Eye (tissue), 1 donor: ENCODE measurements at regions not wholly inside any gene's neighbourhood (a gene's known extent, or its start where the extent isn't known, plus 50 kb on each side); places are given as distances from the start of the nearest gene placed in this dataset.
"Not testable (repeated sequence)": the region's sequence is repeated elsewhere in the genome, so short reads cannot be mapped to it uniquely, and the experiment has no call there.

Experiments
- DNase-seq: peaks from one replicate; pipeline ENCODE4 v3.0.0-alpha.2; 2015

DNA sequence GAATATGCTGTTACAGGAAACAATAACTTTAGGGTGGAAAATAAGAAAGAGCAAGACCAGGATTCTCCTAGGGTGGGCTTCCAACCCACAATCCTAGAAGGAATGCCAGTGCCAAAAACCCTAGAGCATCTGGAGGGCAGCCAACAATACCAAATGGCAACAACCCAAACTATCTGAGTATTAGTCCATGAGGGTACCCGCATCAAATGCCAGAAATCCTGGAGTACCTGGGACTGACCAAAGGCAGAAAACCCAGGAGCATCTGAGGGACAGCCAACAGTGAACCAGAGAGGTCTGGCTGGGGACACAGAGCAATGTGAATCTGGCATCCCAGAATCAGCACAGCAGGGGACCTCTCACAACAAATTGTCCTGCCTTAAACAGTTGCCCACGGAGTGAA, 126.3 kb downstream of the SCG2 start:
- no peak for DNase-seq

DNA sequence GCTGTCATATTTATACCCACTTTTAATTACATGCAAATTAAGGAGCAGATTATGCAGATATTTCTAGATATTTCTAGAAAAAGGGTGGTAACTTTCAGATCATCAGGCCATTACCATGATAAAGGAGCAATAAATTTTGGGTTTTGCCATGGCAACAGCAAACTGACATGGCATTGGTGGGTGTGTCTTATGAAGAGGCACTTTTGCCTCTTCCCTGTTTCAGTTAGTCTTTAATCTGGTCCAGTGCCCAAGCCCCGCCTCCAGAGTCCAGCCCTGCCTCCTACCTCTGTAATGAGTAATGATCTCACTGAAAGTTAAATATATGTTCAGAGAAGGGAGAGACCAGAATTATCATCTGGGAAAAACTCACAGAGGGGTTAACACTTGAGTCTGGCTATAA, 124.8 kb downstream of the SCG2 start:
- no peak for DNase-seq

DNA sequence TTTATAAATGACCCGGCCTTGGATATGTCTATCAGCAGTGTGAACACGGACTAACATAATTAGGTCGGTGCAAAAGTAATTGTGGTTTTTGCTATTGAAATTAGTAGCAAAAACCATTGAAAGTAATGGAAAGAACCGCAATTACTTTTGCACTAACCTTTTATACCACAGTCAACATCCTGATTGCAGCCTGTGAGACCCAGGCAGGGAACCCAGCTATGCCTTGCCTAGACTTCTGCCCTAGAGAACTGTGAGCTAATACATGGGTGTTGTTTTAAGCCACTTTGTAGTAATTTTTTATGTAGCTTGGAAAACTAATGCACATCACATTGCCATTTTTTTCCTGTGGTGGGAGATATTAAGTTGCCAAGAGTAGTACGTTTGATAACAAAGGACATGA, 120.7 kb downstream of the SCG2 start:
- DNase-seq, result no peak

DNA sequence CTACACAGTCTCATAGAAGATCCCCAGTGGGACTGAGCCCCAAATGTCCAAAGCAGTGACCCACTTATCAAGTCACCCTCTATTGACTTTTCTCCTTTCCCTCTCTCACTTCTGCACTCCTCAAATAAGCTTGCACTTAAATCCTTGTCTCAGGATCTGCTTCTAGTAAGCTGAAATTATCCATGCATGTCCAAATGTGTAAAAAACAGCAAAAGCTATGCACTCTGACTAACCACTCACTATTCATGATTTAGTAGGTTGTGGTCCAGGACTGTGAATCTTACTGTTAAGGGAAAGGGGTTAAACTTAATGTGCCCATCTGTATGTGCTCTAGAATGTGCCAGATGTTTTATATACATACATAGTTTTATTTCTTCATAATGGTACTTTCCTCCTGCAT, 115.4 kb downstream of the SCG2 start:
- DNase-seq, result no peak

DNA sequence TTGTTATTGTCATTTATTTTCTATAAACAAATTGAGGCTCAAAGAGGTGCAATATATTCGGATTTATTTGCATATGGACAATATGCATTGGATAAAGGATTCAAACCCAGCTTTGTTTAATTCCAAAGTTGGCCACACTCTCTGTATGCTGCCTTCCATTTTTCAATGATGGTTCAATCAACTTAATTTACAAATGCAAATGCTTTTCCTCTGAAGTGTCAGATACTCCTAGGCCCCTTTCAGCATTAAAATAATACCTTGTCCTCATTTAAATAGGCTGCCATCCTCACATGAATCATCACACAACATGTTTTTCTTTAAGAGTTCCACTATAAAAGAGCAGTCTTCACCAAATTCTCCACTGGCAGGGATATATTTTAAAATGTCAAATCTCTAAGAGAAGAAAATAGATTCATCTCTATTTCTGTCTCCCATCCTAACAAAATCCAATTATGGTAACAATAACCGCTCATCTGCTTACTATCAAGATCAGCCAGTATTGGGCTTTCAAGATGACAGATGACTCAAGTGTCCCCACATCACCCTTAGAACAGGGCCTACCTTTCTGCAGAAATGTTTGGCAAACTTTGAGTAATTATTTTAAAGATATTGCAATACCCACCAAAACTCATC, 114.8 kb downstream of the SCG2 start:
- DNase-seq, result no peak

DNA sequence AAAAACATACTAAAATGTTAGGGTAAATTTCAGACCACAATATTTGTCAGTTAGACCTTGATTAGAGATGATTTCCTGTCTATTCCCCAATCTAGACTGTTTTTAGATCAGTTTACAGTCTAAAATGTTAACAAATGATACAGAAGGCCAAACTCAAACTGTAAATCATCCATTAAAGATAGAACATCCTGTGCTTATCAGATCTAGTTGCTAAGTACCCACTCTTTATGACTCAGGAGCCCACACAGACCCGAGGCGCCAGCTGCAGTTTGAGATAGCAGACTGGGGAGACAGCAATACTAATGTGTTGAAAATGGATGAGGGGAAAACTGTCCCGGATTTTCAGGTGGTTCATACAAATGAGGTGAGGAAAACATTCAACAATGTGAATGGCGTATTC, 113.3 kb downstream of the SCG2 start:
- DNase-seq, result no peak

DNA sequence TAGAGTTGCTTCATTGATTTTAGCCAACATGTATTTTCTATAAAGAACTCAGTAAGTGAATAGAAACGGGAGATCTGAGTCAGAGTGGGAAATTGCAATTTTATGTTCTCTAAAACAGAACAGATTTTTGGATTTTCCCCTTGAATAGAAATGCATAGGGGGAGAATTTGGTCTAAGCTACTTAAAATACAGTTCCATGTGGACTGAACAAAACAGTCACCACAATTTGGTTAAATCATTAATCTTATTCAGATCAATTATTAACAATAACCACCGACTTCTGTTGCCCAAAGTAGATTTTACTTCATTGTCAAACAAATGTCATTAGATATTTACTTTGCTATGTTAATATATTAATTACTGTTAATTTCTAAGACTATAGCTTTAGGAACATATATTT, 107.7 kb downstream of the SCG2 start:
- DNase-seq, result no peak

DNA sequence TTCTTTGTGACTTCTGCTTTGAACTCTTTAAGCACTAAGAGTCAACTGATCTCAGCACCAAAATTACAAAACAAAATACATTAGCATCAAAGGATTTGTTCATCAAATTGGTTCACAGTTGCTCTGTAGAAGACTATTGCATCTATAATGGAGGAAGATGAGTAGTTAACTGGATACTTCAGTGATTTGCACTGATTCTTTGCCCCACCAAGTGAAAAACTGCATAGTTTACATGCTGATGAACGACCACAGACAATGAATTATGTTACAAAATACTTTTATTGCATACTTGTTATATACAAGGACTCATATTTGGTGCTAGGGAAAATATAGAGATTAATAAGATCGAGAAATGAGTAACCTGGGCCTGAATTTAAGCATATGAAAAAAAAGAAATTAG, 107.2 kb downstream of the SCG2 start:
- no peak for DNase-seq

DNA sequence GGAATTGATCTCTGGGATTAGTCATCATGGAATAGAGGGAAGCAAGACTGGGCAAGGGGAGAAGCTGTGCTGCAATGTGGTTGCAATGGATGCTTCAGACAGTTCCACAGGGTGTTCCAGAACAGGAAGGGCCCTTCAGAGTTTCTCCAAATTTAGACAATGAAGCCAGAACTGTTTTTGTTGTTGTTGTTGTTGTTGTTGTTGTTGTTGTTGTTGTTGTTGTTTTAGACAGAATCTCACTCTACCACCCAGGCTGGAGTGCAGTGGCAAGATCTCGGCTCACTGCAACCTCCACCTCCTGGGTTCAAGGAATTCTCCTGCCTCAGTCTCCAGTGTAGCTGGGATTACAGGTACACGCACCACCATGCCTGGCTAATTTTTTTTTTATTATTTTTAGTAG, 105.3 kb downstream of the SCG2 start:
- not testable (repeated sequence) for DNase-seq

DNA sequence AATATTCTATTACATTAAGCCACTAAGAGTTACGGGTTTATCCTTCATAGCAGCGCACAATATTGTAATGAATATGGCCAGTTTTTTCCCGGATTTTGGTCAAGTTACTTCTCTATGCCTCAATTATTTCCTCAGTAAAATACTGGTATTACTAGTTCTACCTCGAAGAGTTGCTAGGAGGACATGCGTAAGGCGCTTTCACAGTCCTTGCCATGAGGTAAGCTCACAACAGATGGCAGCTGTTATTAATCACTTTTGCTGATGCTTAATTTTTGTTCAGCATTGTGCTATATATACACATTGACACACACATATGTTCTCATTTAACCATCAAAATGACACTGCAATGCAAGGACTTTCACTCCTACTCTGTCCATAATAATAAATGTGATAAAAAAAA, 101.5 kb downstream of the SCG2 start:
- no peak for DNase-seq

DNA sequence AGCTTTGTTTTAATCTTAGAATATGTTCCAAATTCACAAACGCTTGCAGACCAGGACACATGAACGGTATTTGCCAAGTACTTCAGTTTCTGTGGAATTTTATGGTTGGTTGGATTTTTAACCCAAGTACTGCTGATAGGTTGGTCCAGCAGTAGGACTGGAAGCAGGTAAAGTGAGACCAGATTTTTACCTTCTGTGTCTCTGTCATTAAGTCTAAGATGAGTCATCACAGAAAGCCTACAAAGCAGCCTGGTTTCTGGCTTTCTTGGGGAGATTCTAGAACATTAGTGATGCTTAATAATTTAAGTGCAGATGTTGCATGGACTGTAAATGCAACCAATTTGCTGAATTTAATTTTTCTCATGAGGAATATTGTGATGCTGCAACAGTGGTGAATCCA, 100.5 kb downstream of the SCG2 start:
- DNase-seq, result no peak

DNA sequence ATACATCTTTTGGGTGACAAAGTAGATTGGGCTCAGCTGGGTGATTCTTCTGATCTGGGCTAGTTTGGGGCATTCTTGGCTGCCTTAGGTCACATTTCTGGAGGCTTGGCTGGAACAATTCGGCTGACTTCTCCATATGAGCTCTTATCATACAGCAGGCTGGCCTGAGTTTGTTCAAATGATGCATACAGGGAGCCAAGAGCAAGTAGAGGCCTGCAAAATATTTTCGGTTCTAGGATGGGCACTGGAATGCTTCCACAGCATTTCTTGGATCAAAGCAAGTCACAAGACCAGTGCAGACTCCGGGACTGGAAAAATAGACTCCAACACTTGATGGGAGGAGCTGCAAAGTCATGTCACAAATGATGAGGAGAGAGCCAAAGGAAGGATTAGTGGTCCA, 98.4 kb downstream of the SCG2 start:
- DNase-seq, result no peak

DNA sequence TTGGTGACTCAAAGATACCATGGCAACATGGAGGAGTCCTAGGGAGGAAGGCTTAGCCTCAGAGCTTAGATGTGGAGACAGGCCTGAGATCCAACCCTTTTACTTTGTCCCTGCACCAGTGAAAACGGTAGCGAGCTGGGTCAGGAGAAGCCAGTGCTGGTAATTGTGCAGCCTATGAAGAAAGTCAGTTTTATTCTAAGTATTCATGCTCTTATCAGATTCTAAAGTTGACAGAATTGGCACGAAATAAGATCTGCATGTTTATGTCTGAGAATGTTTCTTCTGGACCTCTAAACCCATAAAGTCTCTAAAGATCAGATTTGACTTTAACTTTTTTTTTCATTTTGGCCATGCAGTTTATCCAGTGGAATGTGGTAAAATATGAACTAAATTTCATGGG, 93.8 kb downstream of the SCG2 start:
- no peak for DNase-seq

DNA sequence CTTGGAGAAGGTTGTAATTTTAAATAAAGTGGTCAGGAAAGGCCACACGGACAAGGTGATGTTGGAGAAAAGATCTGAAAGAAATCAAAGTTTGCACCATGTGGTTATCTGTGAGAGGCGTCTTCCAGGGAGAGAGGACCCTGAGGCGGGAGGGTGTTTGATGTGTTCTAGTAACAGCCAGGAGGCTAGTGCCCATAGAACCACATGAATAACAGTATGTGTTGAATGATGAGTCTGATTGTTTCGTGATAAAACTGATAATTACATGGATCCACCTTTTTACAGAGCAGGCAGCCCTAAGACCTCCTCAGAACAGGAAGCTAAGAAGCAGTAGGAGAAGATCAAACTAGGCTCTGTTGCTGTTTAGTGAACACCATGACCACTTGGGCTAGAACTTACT, 91.4 kb downstream of the SCG2 start:
- no peak for DNase-seq

DNA sequence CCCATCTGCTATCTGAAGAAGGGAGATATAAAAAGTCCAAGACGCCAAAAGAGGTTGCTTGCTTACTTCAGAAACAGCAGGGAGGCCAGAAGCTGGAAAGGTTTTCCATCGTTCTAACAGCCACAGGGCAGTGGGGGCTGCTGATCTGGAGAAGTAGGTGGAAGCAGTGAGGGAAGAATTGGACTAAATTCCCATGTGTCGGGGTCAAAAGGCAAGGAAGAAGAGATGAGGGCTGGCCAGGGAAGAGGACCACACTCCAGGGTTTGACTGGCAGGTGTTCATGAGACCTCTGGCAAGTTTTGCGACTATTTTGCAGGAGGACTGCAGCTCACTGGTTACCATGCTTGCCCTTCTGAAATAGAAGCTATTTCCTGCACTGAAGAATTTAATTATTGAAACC, 91.0 kb downstream of the SCG2 start:
- DNase-seq, result no peak

DNA sequence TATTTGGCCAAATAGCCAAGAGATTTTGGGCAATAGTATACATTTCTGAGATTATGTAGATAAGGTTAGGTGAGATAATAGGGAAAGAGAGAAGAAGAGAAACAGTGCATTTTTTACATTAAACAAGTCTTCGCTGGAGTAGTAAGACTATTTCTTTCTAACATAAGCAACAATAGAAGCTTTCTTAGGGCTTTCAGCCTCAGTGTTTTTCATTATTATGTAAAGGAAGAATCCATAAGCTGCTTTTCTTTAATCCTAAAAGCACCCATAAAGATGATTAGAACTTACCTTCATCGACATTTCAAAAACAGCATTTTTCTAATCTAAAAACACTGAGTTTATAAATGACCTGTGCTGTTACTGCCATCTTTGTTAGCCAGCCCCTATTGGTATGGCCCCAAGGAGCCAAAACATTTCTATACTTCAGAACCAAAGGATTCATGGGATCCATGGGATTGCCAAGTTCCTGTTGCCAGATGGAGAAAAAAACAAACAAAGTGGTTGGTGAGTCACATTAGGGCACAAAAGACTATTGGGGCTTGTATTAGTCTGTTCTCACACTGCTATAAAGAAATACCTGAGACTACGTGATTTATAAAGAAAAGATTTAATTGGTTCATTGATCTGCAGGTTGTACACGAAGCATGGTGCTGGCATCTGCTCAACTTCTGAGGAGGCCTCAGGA, 88.2 kb downstream of the SCG2 start:
- DNase-seq, result no peak

DNA sequence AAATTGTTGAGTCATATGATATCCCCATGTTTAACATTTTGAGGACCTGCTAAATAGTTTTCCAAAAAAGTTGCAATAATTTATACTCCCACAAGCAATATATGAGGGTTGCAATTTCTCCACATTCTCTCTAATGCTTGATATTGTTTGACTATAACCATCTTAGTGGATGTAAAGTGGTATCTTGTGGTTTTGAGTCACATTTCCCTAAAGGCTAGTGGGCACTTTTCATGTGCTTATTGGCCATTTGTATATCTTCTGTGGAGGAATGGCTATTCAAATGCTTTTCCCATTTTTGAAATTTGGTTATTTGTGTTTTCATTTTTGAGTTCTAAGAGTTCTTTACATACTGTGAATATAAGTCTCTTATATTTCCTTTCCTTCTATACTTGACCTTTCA, 82.7 kb downstream of the SCG2 start:
- no peak for DNase-seq

DNA sequence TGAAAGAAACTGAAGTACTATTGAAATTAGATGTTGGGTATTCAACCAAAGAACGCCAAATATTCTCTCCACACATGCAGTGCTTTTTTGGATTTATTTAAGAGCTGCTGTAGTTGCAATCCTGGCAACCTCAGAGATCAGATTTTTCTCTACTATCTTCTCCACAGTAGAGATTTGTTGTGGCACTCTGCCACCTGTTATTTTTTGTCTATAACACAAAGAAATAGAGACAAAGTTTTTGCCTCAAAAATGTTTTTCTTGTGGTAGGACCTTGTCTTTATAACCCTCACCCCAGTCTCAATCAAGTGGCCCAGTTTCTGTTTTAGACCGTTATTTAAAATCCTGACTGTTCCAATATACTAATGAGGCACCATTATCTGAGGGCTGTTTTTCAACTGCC, 79.4 kb downstream of the SCG2 start:
- DNase-seq, result no peak

DNA sequence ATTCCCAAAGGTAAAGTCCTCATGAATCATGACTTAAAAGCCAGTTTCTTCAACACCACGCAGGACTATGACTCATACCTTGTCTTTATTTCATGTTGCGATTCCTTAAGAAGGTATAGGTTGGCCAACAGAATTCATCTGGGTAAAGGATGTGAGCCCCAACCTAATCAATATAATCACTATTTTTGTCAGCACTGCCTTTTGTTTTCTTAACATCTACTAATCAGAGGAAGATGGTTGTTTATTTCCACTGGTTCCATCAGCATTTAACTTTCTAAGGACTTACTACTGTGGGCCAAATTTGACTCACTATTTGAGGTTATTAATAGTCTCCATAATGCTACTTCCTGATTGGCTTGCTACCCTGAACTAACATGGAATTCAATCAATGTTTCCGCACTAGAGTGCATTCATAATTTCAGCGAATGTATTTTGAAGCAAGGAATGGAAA, 78.6 kb downstream of the SCG2 start:
- DNase-seq, result no peak

DNA sequence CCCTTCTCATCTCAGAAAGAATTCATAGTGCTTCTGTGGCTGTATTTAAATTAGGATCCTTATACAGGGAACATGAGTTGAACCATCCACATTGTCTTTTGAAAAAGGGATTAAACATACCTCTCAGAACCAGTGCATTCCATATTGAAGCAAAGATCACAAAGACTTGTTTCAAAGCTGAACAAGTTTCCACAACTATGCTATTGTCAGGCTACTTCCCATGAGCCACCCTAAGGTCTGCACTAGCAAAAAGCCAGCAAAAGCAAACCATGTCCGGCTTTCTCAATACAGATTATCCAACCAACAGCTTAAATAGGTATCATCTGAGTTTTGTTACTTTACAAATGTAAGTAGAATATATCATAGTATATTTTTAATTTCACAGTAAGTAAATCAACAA, 78.1 kb downstream of the SCG2 start:
- no peak for DNase-seq

DNA sequence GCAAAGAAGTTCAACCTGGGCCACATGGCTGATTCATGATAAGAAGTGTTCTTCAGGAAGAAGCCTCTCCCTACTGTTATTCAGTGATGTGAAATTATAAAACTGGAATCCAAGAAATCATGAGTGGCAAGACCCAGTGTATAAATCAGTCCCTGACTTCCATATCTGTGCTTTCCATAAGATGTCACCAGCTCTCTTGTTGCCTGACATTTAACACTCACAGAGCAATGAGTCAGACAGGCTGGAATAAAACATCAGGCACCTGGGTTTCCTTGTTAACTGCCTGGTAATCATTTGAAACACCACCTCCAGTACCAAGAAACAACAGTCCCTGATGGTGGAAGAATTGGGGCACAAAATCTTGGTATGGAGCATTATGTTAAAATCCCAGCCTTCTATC, 76.1 kb downstream of the SCG2 start:
- DNase-seq, result no peak

DNA sequence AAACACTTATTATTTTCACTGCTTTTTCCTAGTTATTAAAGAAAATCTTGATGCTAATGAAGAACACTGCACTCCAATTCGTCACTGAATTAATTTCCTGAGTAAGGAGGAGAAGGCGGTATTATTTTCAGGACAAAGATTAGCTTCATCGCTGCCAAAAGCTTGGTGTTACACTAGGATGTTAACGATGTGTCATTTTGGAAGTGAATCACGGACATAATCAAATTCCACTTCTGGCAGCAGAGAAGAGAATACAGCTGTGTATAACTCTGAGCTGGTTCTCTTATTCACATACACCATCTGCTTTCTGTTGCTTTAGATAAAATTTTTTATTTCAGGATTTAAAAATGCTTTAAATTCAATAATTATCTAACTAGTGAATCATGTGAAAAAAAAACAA, 74.1 kb downstream of the SCG2 start:
- DNase-seq, result peak; percentile 47

DNA sequence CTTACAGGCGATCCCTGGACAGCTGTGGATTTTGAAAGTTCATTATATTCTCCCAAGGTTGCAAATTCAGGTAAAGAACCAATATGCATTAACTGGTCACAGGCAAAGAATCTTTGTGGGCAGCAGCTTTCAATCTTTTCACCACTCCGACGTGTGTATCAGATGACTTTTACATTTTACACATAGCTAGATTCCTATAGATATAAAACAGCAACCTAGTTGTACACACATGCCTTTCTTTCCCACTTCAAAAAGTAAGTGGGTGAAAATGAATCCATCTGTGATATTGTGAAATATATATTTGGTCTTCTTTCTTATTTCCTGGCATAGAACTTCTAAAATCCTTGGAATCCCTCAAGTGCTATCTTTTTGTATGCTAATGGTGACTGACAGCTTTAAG, 72.5 kb downstream of the SCG2 start:
- no peak for DNase-seq

DNA sequence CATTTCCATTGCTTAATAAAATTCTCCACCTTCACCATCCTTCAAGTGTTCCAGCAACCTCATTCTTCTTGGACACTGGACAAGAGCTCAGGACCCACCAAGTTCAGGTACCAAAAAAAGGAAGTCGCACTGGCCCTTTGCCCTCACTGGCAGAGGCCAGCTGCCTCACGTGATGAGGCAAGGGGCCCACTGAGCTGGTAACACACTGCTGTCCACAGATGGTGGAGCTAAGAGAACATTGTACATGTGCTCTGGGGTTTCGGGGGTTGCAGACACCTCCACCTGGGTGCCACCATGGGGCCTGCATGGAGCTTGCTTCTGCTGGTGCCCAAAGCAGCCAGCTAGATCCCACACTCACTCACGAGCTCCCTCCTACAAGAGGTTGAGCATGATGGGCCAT, 71.3 kb downstream of the SCG2 start:
- no peak for DNase-seq

DNA sequence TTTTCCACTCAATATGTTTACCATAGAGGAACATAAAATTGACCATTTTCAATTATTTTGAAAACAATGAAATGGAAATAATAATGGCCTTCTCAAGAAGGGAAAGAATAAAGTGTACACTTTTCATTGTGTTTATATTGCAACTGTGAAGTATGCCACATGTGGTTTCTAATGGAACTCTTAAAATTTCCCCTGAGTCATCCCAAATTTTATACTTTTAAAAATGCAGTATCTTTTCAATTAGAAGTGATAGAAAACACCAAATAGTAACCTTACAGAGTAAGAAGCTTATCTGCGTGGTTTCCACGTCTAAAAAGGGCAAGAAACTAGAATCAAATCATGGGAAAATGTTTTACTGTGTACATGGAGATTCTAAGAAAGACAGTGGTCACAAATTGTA, 70.0 kb downstream of the SCG2 start:
- DNase-seq, result no peak
